IPS-20b (cell line): ENCODE measurements at regions not wholly inside any gene's neighbourhood (a gene's known extent, or its start where the extent isn't known, plus 50 kb on each side); places are given as distances from the start of the nearest gene placed in this dataset.

Source experiments
- H3K27ac ChIP-seq: one replicate; pipeline ENCODE4 v1.5.1; 2013; ENCODE audit warnings: low read length
- H3K27me3 ChIP-seq: 2 replicates; pipeline ENCODE4 v1.6.1; 2013; ENCODE audit warnings: mild to moderate bottlenecking, low read length, inconsistent platforms; ENCODE audit not compliant: insufficient read depth
- H3K36me3 ChIP-seq: 2 replicates; pipeline ENCODE4 v1.6.1; 2013; ENCODE audit warnings: low read depth, mild to moderate bottlenecking, inconsistent platforms, low read length, moderate library complexity; ENCODE audit not compliant: insufficient read depth
- H3K4me1 ChIP-seq: 2 replicates; pipeline ENCODE4 v1.6.1; 2013; ENCODE audit warnings: mild to moderate bottlenecking, control low read depth, inconsistent platforms, low read length, moderate library complexity; ENCODE audit not compliant: insufficient read depth
- H3K4me3 ChIP-seq: 2 replicates; pipeline ENCODE4 v1.5.1; 2013; ENCODE audit warnings: mild to moderate bottlenecking, low read length, inconsistent platforms
- H3K9ac ChIP-seq: 2 replicates; pipeline ENCODE4 v1.6.1; 2013; ENCODE audit warnings: low read depth, mild to moderate bottlenecking, inconsistent platforms, low read length, moderate library complexity
- H3K9me3 ChIP-seq: 2 replicates; pipeline ENCODE4 v1.6.1; 2013; ENCODE audit warnings: mild to moderate bottlenecking, low read depth, low read length, inconsistent platforms; ENCODE audit not compliant: insufficient read depth

GRCh38 chr18:47343291-47343690, 91.8 kb upstream of the SKOR2 start:
- Histone ChIP-seq H3K9ac (no peak overlapping the region), H3K4me3 (no peak overlapping the region), H3K36me3 (no peaks in the 10 kb centered on the region), H3K4me1 (no peaks in the 10 kb centered on the region), H3K27ac (no peak overlapping the region), H3K27me3 (no peaks in the 10 kb centered on the region), H3K9me3 (no peaks in the 10 kb centered on the region)

GRCh38 chr18:47342566-47342965, 91.1 kb upstream of the SKOR2 start:
- no peaks in the 10 kb centered on the region for H3K36me3 ChIP-seq

GRCh38 chr18:47341678-47342077, 90.2 kb upstream of the SKOR2 start:
- no peaks in the 10 kb centered on the region for H3K4me1 ChIP-seq
- H3K9ac ChIP-seq, result no peak overlapping the region
- H3K9me3 ChIP-seq, result no peaks in the 10 kb centered on the region
- no peak overlapping the region for H3K27ac ChIP-seq
- no peak overlapping the region for H3K4me3 ChIP-seq
- no peaks in the 10 kb centered on the region for H3K27me3 ChIP-seq
- no peaks in the 10 kb centered on the region for H3K36me3 ChIP-seq

More at GRCh38 chr18:47342566-47342965, 91.1 kb upstream of the SKOR2 start:
- no peak overlapping the region for H3K4me3 ChIP-seq
- no peak overlapping the region for H3K27ac ChIP-seq
- no peaks in the 10 kb centered on the region for H3K27me3 ChIP-seq
- no peak overlapping the region for H3K9ac ChIP-seq
- no peaks in the 10 kb centered on the region for H3K4me1 ChIP-seq
- H3K9me3 ChIP-seq, result no peaks in the 10 kb centered on the region

GRCh38 chr18:47334966-47335365, 83.5 kb upstream of the SKOR2 start:
- Histone ChIP-seq H3K4me1 (no peaks in the 10 kb centered on the region), H3K9ac (no peak overlapping the region), H3K4me3 (no peak overlapping the region), H3K36me3 (no peaks in the 10 kb centered on the region), H3K9me3 (no peaks in the 10 kb centered on the region), H3K27me3 (no peaks in the 10 kb centered on the region), H3K27ac (no peak overlapping the region)

GRCh38 chr18:47333926-47334635, 82.6 kb upstream of the SKOR2 start:
- Histone ChIP-seq H3K9me3 (no peaks in the 10 kb centered on the region), H3K4me1 (no peaks in the 10 kb centered on the region), H3K4me3 (no peak overlapping the region), H3K9ac (no peak overlapping the region), H3K27ac (no peak overlapping the region), H3K36me3 (no peaks in the 10 kb centered on the region), H3K27me3 (no peaks in the 10 kb centered on the region)

- no peaks in the 10 kb centered on the region for H3K27me3 ChIP-seq
- no peak overlapping the region for H3K9ac ChIP-seq
- H3K36me3 ChIP-seq, result no peaks in the 10 kb centered on the region
- H3K9me3 ChIP-seq, result no peaks in the 10 kb centered on the region
- no peak overlapping the region for H3K4me3 ChIP-seq
- no peak overlapping the region for H3K27ac ChIP-seq
- H3K4me1 ChIP-seq, result peaks cover 5% of the 10 kb centered on the region; the same call in 1 of the 2 replicates
Observed at GRCh38 chr18:47331641-47332040, 80.2 kb upstream of the SKOR2 start.

- no peak overlapping the region for H3K27ac ChIP-seq
- no peaks in the 10 kb centered on the region for H3K36me3 ChIP-seq
- no peaks in the 10 kb centered on the region for H3K9me3 ChIP-seq
- no peak overlapping the region for H3K4me3 ChIP-seq
- no peak overlapping the region for H3K9ac ChIP-seq
- H3K27me3 ChIP-seq, result no peaks in the 10 kb centered on the region
- peaks cover 5% of the 10 kb centered on the region; the same call in 1 of the 2 replicates for H3K4me1 ChIP-seq
Observed at GRCh38 chr18:47331026-47331425, 79.6 kb upstream of the SKOR2 start.

GRCh38 chr18:47323158-47323557, 71.7 kb upstream of the SKOR2 start:
- Histone ChIP-seq H3K36me3 (no peaks in the 10 kb centered on the region), H3K4me1 (peaks cover 5% of the 10 kb centered on the region; the same call in 1 of the 2 replicates), H3K27ac (no peak overlapping the region), H3K27me3 (no peaks in the 10 kb centered on the region), H3K4me3 (no peak overlapping the region), H3K9ac (no peak overlapping the region), H3K9me3 (no peaks in the 10 kb centered on the region)

- no peak overlapping the region for H3K4me3 ChIP-seq
- no peaks in the 10 kb centered on the region for H3K27me3 ChIP-seq
- H3K4me1 ChIP-seq, result no peaks in the 10 kb centered on the region
- no peak overlapping the region for H3K27ac ChIP-seq
- no peaks in the 10 kb centered on the region for H3K36me3 ChIP-seq
- H3K9ac ChIP-seq, result no peak overlapping the region
- H3K9me3 ChIP-seq, result no peaks in the 10 kb centered on the region
Observed at GRCh38 chr18:47321815-47322214, 70.4 kb upstream of the SKOR2 start.

- H3K9ac ChIP-seq, result no peak overlapping the region
- no peaks in the 10 kb centered on the region for H3K36me3 ChIP-seq
- no peak overlapping the region for H3K4me3 ChIP-seq
- no peaks in the 10 kb centered on the region for H3K9me3 ChIP-seq
- no peak overlapping the region for H3K27ac ChIP-seq
- H3K27me3 ChIP-seq, result peaks cover 7% of the 10 kb centered on the region; the same call in 1 of the 2 replicates
- H3K4me1 ChIP-seq, result no peaks in the 10 kb centered on the region
Observed at GRCh38 chr18:47317824-47318508, 66.5 kb upstream of the SKOR2 start.

- no peak overlapping the region for H3K27ac ChIP-seq
- H3K27me3 ChIP-seq, result peaks cover 7% of the 10 kb centered on the region; the same call in 1 of the 2 replicates
- no peaks in the 10 kb centered on the region for H3K36me3 ChIP-seq
- no peaks in the 10 kb centered on the region for H3K9me3 ChIP-seq
- H3K9ac ChIP-seq, result no peak overlapping the region
- H3K4me1 ChIP-seq, result no peaks in the 10 kb centered on the region
- no peak overlapping the region for H3K4me3 ChIP-seq
Observed at GRCh38 chr18:47316924-47317323, 65.5 kb upstream of the SKOR2 start.

- Histone ChIP-seq H3K4me3 (no peak overlapping the region), H3K9ac (no peak overlapping the region), H3K4me1 (no peaks in the 10 kb centered on the region), H3K27me3 (peaks cover 7% of the 10 kb centered on the region; the same call in 1 of the 2 replicates), H3K9me3 (no peaks in the 10 kb centered on the region), H3K36me3 (no peaks in the 10 kb centered on the region), H3K27ac (no peak overlapping the region)
Observed at GRCh38 chr18:47313901-47314300, 62.4 kb upstream of the SKOR2 start.
